Muscle of leg (tissue), 3 donors: ENCODE measurements at regions not wholly inside any gene's neighbourhood (a gene's known extent, or its start where the extent isn't known, plus 50 kb on each side); places are given as distances from the start of the nearest gene placed in this dataset.

Source experiments
- DNase-seq: peaks from one replicate; pipeline ENCODE4 v3.0.0; 2013
- H3K27ac ChIP-seq: one replicate; pipeline ENCODE4 v1.5.1; 2013; ENCODE audit warnings: mild to moderate bottlenecking, low read length, control low read depth
- H3K27me3 ChIP-seq: one replicate; pipeline ENCODE4 v1.6.1; 2013; ENCODE audit warnings: low read length; ENCODE audit not compliant: control insufficient read depth, insufficient read depth
- H3K36me3 ChIP-seq: one replicate; pipeline ENCODE4 v1.6.1; 2013; ENCODE audit warnings: low read length; ENCODE audit not compliant: control insufficient read depth, insufficient read depth
- H3K4me1 ChIP-seq: one replicate; pipeline ENCODE4 v1.6.1; 2013; ENCODE audit warnings: low read length; ENCODE audit not compliant: control insufficient read depth, insufficient read depth
- H3K4me3 ChIP-seq: one replicate; pipeline ENCODE4 v1.5.1; 2013; ENCODE audit warnings: low read length, control low read depth
- H3K9me3 ChIP-seq: replicated peaks from 2 replicates; pipeline ENCODE4 v1.6.1; 2013; ENCODE audit warnings: low read depth, low read length; ENCODE audit not compliant: control insufficient read depth
- WGBS: methylation state at CpG from one replicate; pipeline ENCODE4 v1.1.5; 2013; ENCODE audit warnings: missing lambda C conversion rate; ENCODE audit not compliant: insufficient coverage; 5-methylcytosine and 5-hydroxymethylcytosine counted together

DNA sequence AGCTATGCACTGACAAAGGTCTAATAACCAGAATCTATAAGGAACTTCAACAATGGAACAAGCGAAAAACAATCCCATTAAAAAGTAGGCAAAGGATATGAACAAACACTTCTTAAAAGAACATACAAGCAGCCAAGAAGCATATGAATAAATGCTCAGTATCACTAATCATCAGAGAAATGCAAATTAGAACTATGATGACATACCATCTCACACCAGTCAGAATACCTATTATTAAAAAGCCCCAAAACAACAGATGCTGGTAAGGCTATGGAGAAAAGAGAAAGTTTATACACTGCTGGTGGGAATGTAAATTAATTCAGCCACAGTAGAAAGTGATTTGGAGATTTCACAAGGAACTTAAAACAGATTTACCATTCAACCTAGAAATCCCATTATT is 211.8 kb downstream of the EDN1 start:
- DNase-seq: no peak
- WGBS: no CpG with 5 or more reads among the region's 1 CpG

DNA sequence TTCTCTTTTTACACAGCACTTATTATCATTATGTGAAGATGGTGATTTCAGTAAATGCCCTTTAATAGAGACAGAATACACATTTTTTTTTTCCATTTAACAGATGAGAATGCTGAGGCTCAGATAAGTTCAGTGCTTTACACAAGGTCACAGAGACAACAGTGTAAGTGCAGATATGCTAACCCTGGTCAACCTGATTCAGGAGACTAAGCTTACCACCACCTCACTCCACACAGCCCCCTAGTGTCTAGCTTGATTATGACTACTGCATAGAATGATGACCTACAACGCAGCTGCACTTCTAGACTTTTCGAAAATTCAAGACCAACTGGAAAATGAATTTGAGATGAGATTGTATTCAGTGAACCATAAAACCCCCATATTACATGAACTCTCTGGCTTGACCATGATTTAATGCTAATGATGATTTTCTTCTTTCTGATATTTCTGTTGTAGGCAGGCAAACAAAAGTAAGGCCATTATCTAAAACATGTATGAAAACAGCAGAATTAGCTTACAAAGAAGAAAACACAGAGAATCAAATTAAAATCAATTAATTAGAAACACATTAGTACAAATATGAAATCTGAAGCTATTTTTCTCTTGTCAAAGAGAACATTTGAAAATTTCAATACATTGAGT is 212.1 kb upstream of the PHACTR1 start:
- no peaks in the 10 kb centered on the region for H3K9me3 ChIP-seq
- WGBS: no CpG with 5 or more reads among the region's 2 CpGs
- H3K4me3 ChIP-seq: no peak overlapping the region
- no peaks in the 10 kb centered on the region for H3K36me3 ChIP-seq
- no peaks in the 10 kb centered on the region for H3K27me3 ChIP-seq
- no peak overlapping the region for H3K27ac ChIP-seq
- no peak for DNase-seq
- H3K4me1 ChIP-seq: no peaks in the 10 kb centered on the region

More for the DNA sequence above, 211.8 kb downstream of the EDN1 start:
- Histone ChIP-seq H3K4me3 (no peak overlapping the region), H3K27me3 (no peaks in the 10 kb centered on the region), H3K36me3 (no peaks in the 10 kb centered on the region), H3K9me3 (no peaks in the 10 kb centered on the region), H3K4me1 (no peaks in the 10 kb centered on the region), H3K27ac (no peak overlapping the region)

DNA sequence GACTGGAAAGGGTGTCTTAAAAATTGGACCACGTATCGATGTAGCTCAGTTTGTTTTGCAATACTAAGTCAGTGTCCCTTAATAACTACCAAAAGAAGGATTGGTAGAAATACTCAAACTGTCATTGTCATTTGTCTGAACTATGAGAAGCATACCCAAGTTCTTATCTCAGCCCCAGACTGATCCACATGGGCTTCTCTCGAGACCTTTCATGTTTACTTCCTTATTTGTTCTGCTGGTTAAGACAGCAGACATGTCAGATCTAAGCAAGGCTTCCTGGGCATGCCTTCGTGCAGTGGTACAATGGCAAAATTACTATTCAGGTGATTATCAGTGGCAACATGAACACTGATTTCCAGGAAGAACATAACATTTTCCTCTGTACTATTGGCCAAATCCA is 211.1 kb upstream of the PHACTR1 start:
- no peaks in the 10 kb centered on the region for H3K9me3 ChIP-seq
- no peak overlapping the region for H3K27ac ChIP-seq
- H3K4me3 ChIP-seq: no peak overlapping the region
- no peaks in the 10 kb centered on the region for H3K27me3 ChIP-seq
- whole genome bisulfite sequencing: 100% methylated on average over 1 of the region's 4 CpGs
- H3K4me1 ChIP-seq: no peaks in the 10 kb centered on the region
- H3K36me3 ChIP-seq: no peaks in the 10 kb centered on the region
- no peak for DNase-seq

DNA sequence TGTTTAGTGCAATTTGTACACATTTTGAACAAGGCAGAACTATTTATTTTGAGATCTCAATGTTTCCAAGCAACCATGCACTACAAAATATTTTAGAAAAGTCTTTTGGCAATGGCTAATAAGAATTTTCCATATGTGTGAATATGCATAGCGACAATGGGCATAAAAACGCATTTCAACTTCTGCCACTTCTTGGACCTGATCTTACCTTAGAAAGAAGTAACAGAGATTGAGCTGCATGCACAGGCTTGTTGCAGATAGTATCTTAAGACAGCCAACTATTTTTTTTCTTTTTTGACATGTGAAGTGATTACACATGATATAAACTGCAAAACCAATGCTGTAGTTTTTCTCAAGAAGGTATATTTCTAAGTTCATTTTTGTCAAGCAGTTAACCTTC is 210.4 kb upstream of the PHACTR1 start:
- no peaks in the 10 kb centered on the region for H3K4me1 ChIP-seq
- H3K9me3 ChIP-seq: no peaks in the 10 kb centered on the region
- no peaks in the 10 kb centered on the region for H3K36me3 ChIP-seq
- no peaks in the 10 kb centered on the region for H3K27me3 ChIP-seq
- no peak overlapping the region for H3K27ac ChIP-seq
- no peak overlapping the region for H3K4me3 ChIP-seq
- WGBS: no CpG with 5 or more reads among the region's 2 CpGs
- DNase-seq: peak; percentile 70

DNA sequence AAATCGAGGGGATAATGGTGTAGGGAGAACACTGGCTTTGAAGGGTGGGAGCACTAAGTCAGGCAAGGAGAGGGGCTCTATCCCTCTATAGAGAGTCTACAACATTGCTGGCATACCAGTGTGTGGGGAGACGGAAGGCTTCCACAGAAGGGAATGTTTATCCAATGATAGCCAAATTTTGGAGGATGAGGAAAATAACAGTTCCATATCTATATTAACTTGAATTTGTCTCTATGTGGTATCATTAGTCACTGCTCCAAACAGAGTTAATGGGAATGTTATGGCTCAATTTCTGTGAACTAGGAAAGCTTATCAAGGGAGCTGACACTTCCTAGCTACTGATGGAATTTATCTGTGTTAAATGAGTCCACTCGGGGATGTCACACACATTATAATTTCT is 208.9 kb upstream of the PHACTR1 start:
- Histone ChIP-seq H3K4me3 (no peak overlapping the region), H3K4me1 (no peaks in the 10 kb centered on the region)

DNA sequence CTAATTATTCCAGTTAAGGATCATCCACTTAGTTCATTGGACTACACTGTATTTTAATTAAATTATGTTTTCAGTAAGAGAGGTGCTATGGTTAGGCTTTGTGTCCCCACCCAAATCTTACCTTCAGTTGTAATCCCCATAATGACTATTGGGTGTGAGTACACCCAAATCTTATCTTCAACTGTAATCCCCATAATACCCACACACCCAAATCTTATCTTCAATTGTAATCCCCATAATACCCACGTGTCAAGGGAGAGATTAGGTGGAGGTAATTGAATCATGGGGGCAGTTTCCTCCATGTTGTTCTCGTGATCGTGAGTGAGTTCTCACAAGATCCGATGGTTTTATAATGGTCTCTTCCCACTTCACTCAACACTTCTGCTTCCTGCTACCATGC is 208.0 kb upstream of the PHACTR1 start:
- 80% methylated on average over 1 of the region's 4 CpGs for WGBS
- no peak for DNase-seq
- H3K4me3 ChIP-seq: no peak overlapping the region
- no peaks in the 10 kb centered on the region for H3K9me3 ChIP-seq
- no peaks in the 10 kb centered on the region for H3K36me3 ChIP-seq
- H3K27ac ChIP-seq: no peak overlapping the region
- no peaks in the 10 kb centered on the region for H3K4me1 ChIP-seq
- no peaks in the 10 kb centered on the region for H3K27me3 ChIP-seq

More for the DNA sequence above, 208.9 kb upstream of the PHACTR1 start:
- no peaks in the 10 kb centered on the region for H3K36me3 ChIP-seq
- no peak overlapping the region for H3K27ac ChIP-seq
- no peak for DNase-seq
- H3K27me3 ChIP-seq: no peaks in the 10 kb centered on the region
- no peaks in the 10 kb centered on the region for H3K9me3 ChIP-seq
- WGBS: 80% methylated on average over 1 of the region's 3 CpGs

DNA sequence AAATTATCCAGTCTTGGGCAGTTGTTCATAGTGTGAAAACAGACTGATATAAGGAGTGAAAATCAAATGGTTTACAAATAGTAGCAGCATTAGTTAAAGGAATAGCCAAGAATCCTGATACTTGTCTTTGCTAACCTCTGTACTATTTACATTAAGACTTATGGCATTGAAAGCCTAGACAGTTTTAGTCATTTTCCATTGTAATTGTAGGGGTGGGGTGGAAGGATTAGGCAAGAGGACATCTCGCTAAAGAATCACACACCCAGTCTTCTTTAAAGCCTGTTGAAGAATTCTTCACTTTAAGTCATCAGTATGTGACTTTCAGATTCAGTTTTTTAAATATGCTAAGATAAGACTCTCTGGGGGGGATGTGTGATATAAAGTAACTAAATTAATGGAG is 207.5 kb upstream of the PHACTR1 start:
- Histone ChIP-seq H3K4me1 (no peaks in the 10 kb centered on the region), H3K4me3 (no peak overlapping the region), H3K9me3 (no peaks in the 10 kb centered on the region), H3K36me3 (no peaks in the 10 kb centered on the region), H3K27ac (no peak overlapping the region), H3K27me3 (no peaks in the 10 kb centered on the region)
- WGBS: no CpG with 5 or more reads among the region's 1 CpG
- no peak for DNase-seq

DNA sequence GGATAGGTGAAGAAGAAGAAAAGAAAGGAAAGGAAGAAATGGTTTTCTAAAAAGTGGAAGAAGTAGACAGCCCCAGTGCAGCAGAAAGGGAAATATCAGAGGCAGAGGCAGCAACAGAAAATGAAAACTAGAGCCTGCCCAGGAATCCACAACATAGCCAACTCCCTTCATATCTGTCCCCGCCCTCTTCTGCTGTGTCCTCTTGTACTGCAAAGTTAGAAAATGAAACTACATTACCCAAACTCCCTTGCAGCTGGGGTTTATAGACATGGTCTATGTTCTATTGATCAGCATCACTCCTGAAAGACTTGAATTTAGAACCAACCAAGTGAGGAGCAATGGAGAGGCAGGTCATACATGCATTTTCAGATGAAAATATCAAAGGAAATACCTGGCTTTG is 200.5 kb upstream of the PHACTR1 start:
- DNase-seq: peak; percentile 22
- Histone ChIP-seq H3K9me3 (no peaks in the 10 kb centered on the region), H3K4me1 (no peaks in the 10 kb centered on the region), H3K36me3 (no peaks in the 10 kb centered on the region), H3K4me3 (no peak overlapping the region), H3K27me3 (no peaks in the 10 kb centered on the region), H3K27ac (no peak overlapping the region)
- WGBS: no CpG with 5 or more reads among the region's 1 CpG

DNA sequence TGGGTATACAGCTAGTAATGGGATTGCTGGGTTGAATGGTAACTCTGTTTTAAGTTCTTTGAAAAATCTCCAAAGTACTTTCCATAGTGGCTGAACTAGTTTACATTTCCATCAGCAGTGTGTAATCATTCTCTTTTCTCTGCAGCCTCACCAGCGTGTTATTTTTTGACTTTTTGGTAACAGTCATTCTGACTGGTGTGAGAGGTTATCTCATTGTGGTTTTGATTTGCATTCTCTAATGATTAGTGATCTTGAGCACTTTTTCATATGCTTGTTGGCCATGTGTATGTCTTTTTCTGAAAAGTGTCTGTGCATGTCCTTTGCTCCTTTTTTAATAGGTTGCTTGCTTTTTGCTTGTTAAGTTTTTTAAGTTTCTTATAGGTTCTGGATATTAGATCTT is 194.2 kb upstream of the PHACTR1 start:
- H3K9me3 ChIP-seq: peaks cover 8% of the 10 kb centered on the region
- no peaks in the 10 kb centered on the region for H3K4me1 ChIP-seq
- no peak overlapping the region for H3K4me3 ChIP-seq
- no peaks in the 10 kb centered on the region for H3K36me3 ChIP-seq
- WGBS: no CpG with 5 or more reads among the region's 1 CpG
- no peaks in the 10 kb centered on the region for H3K27me3 ChIP-seq
- no peak for DNase-seq
- H3K27ac ChIP-seq: no peak overlapping the region

DNA sequence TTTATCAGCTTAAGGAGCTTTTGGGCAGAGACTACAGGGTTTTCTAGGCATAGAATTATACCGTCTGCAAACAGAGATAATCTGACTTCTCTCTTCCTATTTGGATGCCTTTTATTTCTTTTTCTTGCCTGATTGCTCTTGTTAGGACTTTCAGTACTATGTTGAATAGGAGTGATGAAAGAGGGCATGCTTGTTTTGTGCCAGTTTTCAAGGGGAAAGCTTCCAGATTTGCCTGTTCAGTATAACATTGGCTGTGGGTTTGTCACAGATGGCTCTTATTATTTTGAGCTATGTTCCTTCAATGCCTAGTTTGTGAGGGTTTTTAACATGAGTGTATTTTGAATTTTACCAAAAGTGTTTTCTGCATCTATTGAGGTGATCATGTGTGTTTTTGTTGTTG is 192.8 kb upstream of the PHACTR1 start:
- no peaks in the 10 kb centered on the region for H3K27me3 ChIP-seq
- H3K4me1 ChIP-seq: no peaks in the 10 kb centered on the region
- peaks cover 8% of the 10 kb centered on the region for H3K9me3 ChIP-seq
- WGBS: no CpG with 5 or more reads among the region's 1 CpG
- H3K27ac ChIP-seq: no peak overlapping the region
- no peak overlapping the region for H3K4me3 ChIP-seq
- no peaks in the 10 kb centered on the region for H3K36me3 ChIP-seq
- DNase-seq: no peak

DNA sequence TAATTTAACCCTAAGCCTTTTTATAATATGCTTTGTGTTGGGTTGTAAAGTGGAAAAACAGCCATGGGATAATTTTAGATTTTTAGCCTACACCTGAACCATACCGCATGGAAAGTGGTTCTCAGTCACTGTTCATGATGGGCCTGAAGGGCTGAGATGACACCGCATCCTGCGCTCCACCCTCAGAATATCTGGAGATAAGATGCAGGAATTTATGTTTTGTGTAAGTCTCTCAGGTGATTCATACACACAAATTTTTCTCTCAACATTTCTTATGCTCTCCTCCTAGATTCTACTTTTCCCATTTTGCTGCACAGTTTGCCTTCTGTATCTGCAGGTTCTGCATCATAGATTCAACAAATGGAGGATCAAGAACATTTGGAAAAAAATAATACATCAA is 191.3 kb upstream of the PHACTR1 start:
- Histone ChIP-seq H3K27me3 (no peaks in the 10 kb centered on the region), H3K9me3 (peaks cover 8% of the 10 kb centered on the region), H3K27ac (no peak overlapping the region), H3K36me3 (no peaks in the 10 kb centered on the region), H3K4me3 (no peak overlapping the region), H3K4me1 (no peaks in the 10 kb centered on the region)
- no CpG with 5 or more reads among the region's 3 CpGs for WGBS
- DNase-seq: no peak
